GM23338 (cell line): ENCODE measurements at regions not wholly inside any gene's neighbourhood (a gene's known extent, or its start where the extent isn't known, plus 50 kb on each side); places are given as distances from the start of the nearest gene placed in this dataset.

Experiments
- ATAC-seq: fragments of 200-7000 bp; cut with Tn5 transposase; 3 replicates; pipeline ENCODE4 v1.9.1; 2020
- DNase-seq: peaks from one replicate; pipeline ENCODE4 v3.0.0-alpha.2; 2015; ENCODE audit warnings: low spot score
- H2AFZ ChIP-seq: fragments of 200-600 bp; sonication (generic); 2 replicates; pipeline ENCODE4 v1.8.0; 2016; ENCODE audit warnings: antibody characterized with exemption, mild to moderate bottlenecking, moderate library complexity
- H3F3A ChIP-seq: fragments of 200-600 bp; sonication (generic); replicated peaks from 2 replicates; pipeline ENCODE4 v1.8.0; 2017; ENCODE audit warnings: antibody characterized with exemption, mixed run types, low read depth
- H3K27ac ChIP-seq: fragments of 200-600 bp; sonication (generic); 2 replicates; pipeline ENCODE4 v1.6.1; 2016; ENCODE audit warnings: low read depth
- H3K27me3 ChIP-seq: fragments of 200-600 bp; sonication (generic); 2 replicates; pipeline ENCODE4 v1.8.0; 2016; ENCODE audit warnings: mild to moderate bottlenecking, mixed run types, moderate library complexity; ENCODE audit not compliant: insufficient read depth
- H3K36me3 ChIP-seq: fragments of 200-600 bp; sonication (generic); 2 replicates; pipeline ENCODE4 v1.8.0; 2016; ENCODE audit warnings: mild to moderate bottlenecking; ENCODE audit not compliant: insufficient read depth
- H3K4me1 ChIP-seq: fragments of 200-600 bp; sonication (generic); 2 replicates; pipeline ENCODE4 v1.8.0; 2016; ENCODE audit warnings: mild to moderate bottlenecking, moderate library complexity; ENCODE audit not compliant: insufficient read depth
- H3K4me2 ChIP-seq: fragments of 200-600 bp; sonication (generic); 2 replicates; pipeline ENCODE4 v1.7.1; 2017; ENCODE audit warnings: mixed run types
- H3K4me3 ChIP-seq: fragments of 200-600 bp; sonication (generic); 2 replicates; pipeline ENCODE4 v1.6.1; 2016; ENCODE audit warnings: mixed run types
- H3K79me2 ChIP-seq: fragments of 200-600 bp; sonication (generic); replicated peaks from 2 replicates; pipeline ENCODE4 v1.8.0; 2017; ENCODE audit warnings: mild to moderate bottlenecking; ENCODE audit not compliant: insufficient read depth
- H3K9me2 ChIP-seq: fragments of 200-600 bp; sonication (generic); 2 replicates; pipeline ENCODE4 v1.8.0; 2017; ENCODE audit not compliant: insufficient read depth
- H4K20me1 ChIP-seq: fragments of 200-600 bp; sonication (generic); replicated peaks from 2 replicates; pipeline ENCODE4 v1.8.0; 2017; ENCODE audit warnings: mild to moderate bottlenecking; ENCODE audit not compliant: insufficient read depth
- H3K27ac Mint-ChIP-seq: 2 replicates; pipeline ENCODE4 v1.8.0; 2020; ENCODE audit warnings: inconsistent platforms, mild to moderate bottlenecking, moderate library complexity, mixed read lengths
- H3K27me3 Mint-ChIP-seq: 3 replicates; pipeline ENCODE4 v1.8.0; 2022; ENCODE audit warnings: low read depth, mild to moderate bottlenecking, moderate library complexity, mixed read lengths, inconsistent platforms; ENCODE audit not compliant: insufficient read depth, poor library complexity
- H3K36me3 Mint-ChIP-seq: 3 replicates; pipeline ENCODE4 v1.8.0; 2021; ENCODE audit warnings: low read depth, mild to moderate bottlenecking, inconsistent platforms, moderate library complexity, mixed read lengths
- H3K4me1 Mint-ChIP-seq: 3 replicates; pipeline ENCODE4 v1.8.0; 2020; ENCODE audit warnings: mild to moderate bottlenecking, inconsistent platforms, mixed read lengths
- H3K4me3 Mint-ChIP-seq: 3 replicates; pipeline ENCODE4 v1.8.0; 2021; ENCODE audit warnings: moderate library complexity, mild to moderate bottlenecking, inconsistent platforms, mixed read lengths
- H3K9me3 Mint-ChIP-seq: 3 replicates; pipeline ENCODE4 v1.8.0; 2020; ENCODE audit warnings: moderate library complexity, mild to moderate bottlenecking, inconsistent platforms, mixed read lengths
- CREB1 ChIP-seq: fragments of 250-450 bp; sonication (Bioruptor Pico); IDR thresholded peaks from 2 replicates; pipeline ENCODE4 v1.5.0; 2020; ENCODE audit warnings: low read depth, mild to moderate bottlenecking, moderate library complexity
- CTCF ChIP-seq, 2 experiments: fragments of 200-600 bp in 1 of 2; sonication (generic) in 1 of 2; conservative IDR thresholded peaks; 2 replicates each; pipeline versions ENCODE4 v1.5.1 to v1.6.1; 2016 to 2017; ENCODE audit warnings: antibody characterized with exemption in 2 of 2, low read depth in 2 of 2, mild to moderate bottlenecking in 2 of 2, moderate library complexity in 1 of 2
- EZH2 ChIP-seq: fragments of 200-600 bp; sonication (generic); IDR thresholded peaks from one replicate; pipeline ENCODE4 v1.8.0; 2017; ENCODE audit warnings: antibody characterized with exemption, mild to moderate bottlenecking, low read depth; ENCODE audit not compliant: unreplicated experiment
- NANOG ChIP-seq: IDR thresholded peaks from 2 replicates; pipeline ENCODE4 v1.6.1; 2016; ENCODE audit warnings: antibody characterized with exemption, borderline replicate concordance
- ZNF331 ChIP-seq: fragments of 250-450 bp; sonication (Bioruptor Pico); IDR thresholded peaks from 2 replicates; pipeline ENCODE4 v1.5.0; 2020; ENCODE audit warnings: low read depth, mild to moderate bottlenecking, moderate library complexity
- ZNF462 ChIP-seq: fragments of 250-450 bp; sonication (Bioruptor Pico); IDR thresholded peaks from 2 replicates; pipeline ENCODE4 v1.5.0; 2020; ENCODE audit warnings: mild to moderate bottlenecking, moderate library complexity

- H3K27ac ChIP-seq, result no peak overlapping the region
- no peak overlapping the region for H3K4me2 ChIP-seq
Measured at GRCh38 chr16:64292953-64293352, 828.9 kb downstream of the CDH11 start.

More at GRCh38 chr16:64292953-64293352, 828.9 kb downstream of the CDH11 start:
- Mint-ChIP-seq H3K4me1 (peaks cover 12% of the 10 kb centered on the region; the same call in 2 of the 3 replicates), H3K27me3 (no peaks in the 10 kb centered on the region), H3K27ac (no peak overlapping the region), H3K36me3 (no peaks in the 10 kb centered on the region), H3K4me3 (no peak overlapping the region), H3K9me3 (no peaks in the 10 kb centered on the region)
- no peak for ATAC-seq
- Histone ChIP-seq H3K27me3 (no peaks in the 10 kb centered on the region), H3K79me2 (no peaks in the 10 kb centered on the region), H3K9me2 (peaks cover 6% of the 10 kb centered on the region), H4K20me1 (no peaks in the 10 kb centered on the region), H3K4me3 (no peak overlapping the region), H3F3A (no peaks in the 10 kb centered on the region), H3K36me3 (no peaks in the 10 kb centered on the region), H2AFZ (no peak overlapping the region), H3K4me1 (no peaks in the 10 kb centered on the region)
- no peak for TF ChIP-seq ZNF462
- no peak for TF ChIP-seq CTCF (conservative IDR thresholded peaks at IDR 0.05; ENCODE audit: low read depth in 2 of 2)
- no peak for TF ChIP-seq CREB1 (CRISPR knock-in tag)
- no peak for TF ChIP-seq EZH2
- TF ChIP-seq NANOG, result no peak
- no peak for TF ChIP-seq ZNF331 (CRISPR knock-in tag)
- no peak for DNase-seq
